KMS-11 (cell line): ENCODE measurements at regions not wholly inside any gene's neighbourhood (a gene's known extent, or its start where the extent isn't known, plus 50 kb on each side); places are given as distances from the start of the nearest gene placed in this dataset.
"Not testable (repeated sequence)": the region's sequence is repeated elsewhere in the genome, so short reads cannot be mapped to it uniquely, and the experiment has no call there.

Source experiments
- H2AFZ ChIP-seq: fragments of 200-600 bp; sonication (generic); 2 replicates; pipeline ENCODE4 v1.6.1; 2016; ENCODE audit warnings: antibody characterized with exemption, mixed run types, low read depth
- H3K27ac ChIP-seq: fragments of 200-600 bp; sonication (generic); 2 replicates; pipeline ENCODE4 v1.6.1; 2016; ENCODE audit warnings: mild to moderate bottlenecking, mixed run types
- H3K27me3 ChIP-seq: fragments of 200-600 bp; sonication (generic); 2 replicates; pipeline ENCODE4 v1.6.1; 2017; ENCODE audit warnings: mild to moderate bottlenecking, low read depth, mixed run types, moderate library complexity; ENCODE audit not compliant: insufficient read depth
- H3K36me3 ChIP-seq: fragments of 200-600 bp; sonication (generic); 2 replicates; pipeline ENCODE4 v1.6.1; 2017; ENCODE audit warnings: mild to moderate bottlenecking, mixed run types; ENCODE audit not compliant: insufficient read depth
- H3K4me1 ChIP-seq: fragments of 200-600 bp; sonication (generic); 2 replicates; pipeline ENCODE4 v1.6.1; 2016; ENCODE audit warnings: mild to moderate bottlenecking, low read depth, mixed run types; ENCODE audit not compliant: poor library complexity, severe bottlenecking
- H3K4me2 ChIP-seq: fragments of 200-600 bp; sonication (generic); 2 replicates; pipeline ENCODE4 v1.7.0; 2016; ENCODE audit warnings: mild to moderate bottlenecking, mixed run types
- H3K4me3 ChIP-seq: fragments of 200-600 bp; sonication (generic); IDR thresholded peaks from 2 replicates; pipeline ENCODE4 v1.6.1; 2017; ENCODE audit warnings: low read depth, low read length, mixed read lengths; ENCODE audit not compliant: insufficient read depth
- H3K79me2 ChIP-seq: fragments of 200-600 bp; sonication (generic); 2 replicates; pipeline ENCODE4 v1.6.1; 2016; ENCODE audit warnings: low read depth, mixed run types; ENCODE audit not compliant: insufficient read depth
- H3K9ac ChIP-seq: fragments of 200-600 bp; sonication (generic); 2 replicates; pipeline ENCODE4 v1.6.1; 2016; ENCODE audit warnings: mild to moderate bottlenecking, mixed run types
- H4K20me1 ChIP-seq: fragments of 200-600 bp; sonication (generic); 2 replicates; pipeline ENCODE4 v1.6.1; 2016; ENCODE audit warnings: mild to moderate bottlenecking, mixed run types; ENCODE audit not compliant: insufficient read depth
- CTCF ChIP-seq: fragments of 200-600 bp; sonication (generic); conservative IDR thresholded peaks from 2 replicates; pipeline ENCODE4 v1.6.1; 2017; ENCODE audit warnings: low read depth, mild to moderate bottlenecking, antibody characterized with exemption, low read length, moderate library complexity, mixed read lengths

GRCh38 chr3:194870394-194871110 lies 184.9 kb downstream of the FAM43A start:
- no peak overlapping the region for H2AFZ ChIP-seq
- H3K9ac ChIP-seq = no peak overlapping the region
- no peaks in the 10 kb centered on the region for H4K20me1 ChIP-seq
- H3K4me1 ChIP-seq = no peaks in the 10 kb centered on the region
- H3K27ac ChIP-seq = no peak overlapping the region
- H3K79me2 ChIP-seq = no peaks in the 10 kb centered on the region
- H3K4me3 ChIP-seq = no peak overlapping the region
- TF ChIP-seq CTCF = no peak
- H3K36me3 ChIP-seq = no peaks in the 10 kb centered on the region
- H3K4me2 ChIP-seq = no peak overlapping the region
- H3K27me3 ChIP-seq = no peaks in the 10 kb centered on the region

DNA sequence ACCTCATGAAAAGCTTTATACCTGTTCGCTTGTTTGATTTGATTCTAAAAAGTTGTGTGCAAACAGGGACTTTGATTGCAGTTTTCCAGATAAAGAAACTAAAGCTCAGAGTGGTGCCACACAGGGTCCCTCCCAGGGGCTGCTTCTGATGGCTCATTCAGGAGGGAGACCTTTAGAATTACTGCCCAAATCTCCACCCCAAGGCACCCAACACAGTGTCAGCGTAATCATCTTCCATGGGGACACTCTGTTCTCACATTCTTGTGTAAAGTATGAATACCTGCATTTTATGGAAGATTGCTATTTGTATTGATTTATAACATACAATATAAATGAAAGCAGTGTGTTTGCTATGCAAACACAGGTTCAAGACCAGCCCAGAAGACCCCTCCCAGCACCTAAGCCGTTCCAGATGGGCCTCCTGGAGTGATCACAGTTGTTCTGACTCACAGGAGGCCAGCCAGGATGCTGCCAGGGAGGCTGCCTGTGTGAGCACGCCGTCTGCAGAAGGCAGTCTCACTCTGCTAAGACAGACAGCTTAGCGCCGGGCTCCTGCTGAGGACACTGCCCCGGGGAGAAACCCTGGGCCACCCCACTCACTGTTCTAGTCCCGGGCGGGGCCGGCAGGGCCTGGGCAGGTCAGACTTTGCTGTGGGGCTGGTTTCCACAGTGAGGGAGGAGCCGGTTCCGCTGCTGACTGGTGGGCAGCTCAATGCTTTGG lies 185.6 kb downstream of the FAM43A start:
- H3K4me2 ChIP-seq = no peak overlapping the region
- no peaks in the 10 kb centered on the region for H3K27me3 ChIP-seq
- H2AFZ ChIP-seq = no peak overlapping the region
- no peaks in the 10 kb centered on the region for H3K36me3 ChIP-seq
- TF ChIP-seq CTCF = no peak
- H3K9ac ChIP-seq = no peak overlapping the region
- H3K79me2 ChIP-seq = no peaks in the 10 kb centered on the region
- no peak overlapping the region for H3K27ac ChIP-seq
- no peaks in the 10 kb centered on the region for H4K20me1 ChIP-seq
- H3K4me1 ChIP-seq = no peaks in the 10 kb centered on the region
- H3K4me3 ChIP-seq = no peak overlapping the region

GRCh38 chr3:194871864-194872668 lies 186.4 kb downstream of the FAM43A start:
- H4K20me1 ChIP-seq = no peaks in the 10 kb centered on the region
- no peaks in the 10 kb centered on the region for H3K36me3 ChIP-seq
- H3K4me1 ChIP-seq = no peaks in the 10 kb centered on the region
- TF ChIP-seq CTCF = no peak
- H3K27me3 ChIP-seq = no peaks in the 10 kb centered on the region
- H2AFZ ChIP-seq = no peak overlapping the region
- no peak overlapping the region for H3K9ac ChIP-seq
- no peak overlapping the region for H3K4me3 ChIP-seq
- H3K79me2 ChIP-seq = no peaks in the 10 kb centered on the region
- H3K4me2 ChIP-seq = no peak overlapping the region
- H3K27ac ChIP-seq = no peak overlapping the region

- H3K36me3 ChIP-seq = no peaks in the 10 kb centered on the region
- no peaks in the 10 kb centered on the region for H3K79me2 ChIP-seq
- no peak overlapping the region for H3K4me3 ChIP-seq
- no peak overlapping the region for H3K9ac ChIP-seq
- no peak overlapping the region for H3K27ac ChIP-seq
- no peak overlapping the region for H2AFZ ChIP-seq
- no peak for TF ChIP-seq CTCF
- no peaks in the 10 kb centered on the region for H4K20me1 ChIP-seq
- H3K4me1 ChIP-seq = no peaks in the 10 kb centered on the region
- H3K4me2 ChIP-seq = no peak overlapping the region
- no peaks in the 10 kb centered on the region for H3K27me3 ChIP-seq
Observed at GRCh38 chr3:194872669-194872977, 186.9 kb downstream of the FAM43A start.

GRCh38 chr3:194873474-194873873 lies 187.8 kb downstream of the FAM43A start:
- H4K20me1 ChIP-seq, H3K27me3 ChIP-seq, H3K27ac ChIP-seq: not testable (repeated sequence)

More at GRCh38 chr3:194873474-194873873, 187.8 kb downstream of the FAM43A start:
- not testable (repeated sequence) for H3K79me2 ChIP-seq, H2AFZ ChIP-seq, H3K4me2 ChIP-seq, H3K4me3 ChIP-seq, H3K9ac ChIP-seq, H3K36me3 ChIP-seq, H3K4me1 ChIP-seq
